Endodermal cell (in vitro differentiated cells): ENCODE measurements at regions not wholly inside any gene's neighbourhood (a gene's known extent, or its start where the extent isn't known, plus 50 kb on each side); places are given as distances from the start of the nearest gene placed in this dataset.

ENCODE experiments used
- DNase-seq: peaks from one replicate; pipeline ENCODE4 v3.0.0-alpha.2; 2017
- H3K27ac ChIP-seq: 2 replicates; pipeline ENCODE4 v1.5.1; 2013; ENCODE audit warnings: mild to moderate bottlenecking, low read depth, low read length, moderate library complexity
- H3K27me3 ChIP-seq: 2 replicates; pipeline ENCODE4 v1.6.1; 2013; ENCODE audit warnings: mild to moderate bottlenecking, low read length, moderate library complexity; ENCODE audit not compliant: insufficient read depth, control insufficient read depth, poor library complexity, severe bottlenecking
- H3K36me3 ChIP-seq: 2 replicates; pipeline ENCODE4 v1.7.0; 2013; ENCODE audit warnings: mild to moderate bottlenecking, low read length, moderate library complexity; ENCODE audit not compliant: control insufficient read depth, insufficient read depth
- H3K4me1 ChIP-seq: one replicate; pipeline ENCODE4 v1.7.0; 2013; ENCODE audit warnings: low read length; ENCODE audit not compliant: control insufficient read depth, insufficient read depth
- H3K4me3 ChIP-seq: 2 replicates; pipeline ENCODE4 v1.5.1; 2013; ENCODE audit warnings: mild to moderate bottlenecking, low read length, moderate library complexity
- H3K9ac ChIP-seq: 2 replicates; pipeline ENCODE4 v1.6.1; 2013; ENCODE audit warnings: mild to moderate bottlenecking, low read length, moderate library complexity; ENCODE audit not compliant: poor library complexity, severe bottlenecking; ENCODE audit errors: extremely low read depth
- H3K9me3 ChIP-seq: 2 replicates; pipeline ENCODE4 v1.6.1; 2013; ENCODE audit warnings: mild to moderate bottlenecking, low read length, moderate library complexity; ENCODE audit not compliant: control insufficient read depth
- H3K27ac Mint-ChIP-seq: 2 replicates; pipeline ENCODE4 v1.8.0; 2020; ENCODE audit warnings: mixed read lengths
- H3K27me3 Mint-ChIP-seq: 2 replicates; pipeline ENCODE4 v1.8.0; 2021; ENCODE audit warnings: mild to moderate bottlenecking, mixed read lengths; ENCODE audit not compliant: insufficient read depth
- H3K36me3 Mint-ChIP-seq: 2 replicates; pipeline ENCODE4 v1.8.0; 2020; ENCODE audit warnings: low read depth, mixed read lengths
- H3K4me1 Mint-ChIP-seq: 2 replicates; pipeline ENCODE4 v1.8.0; 2020; ENCODE audit warnings: mixed read lengths
- H3K4me3 Mint-ChIP-seq: 2 replicates; pipeline ENCODE4 v1.8.0; 2020; ENCODE audit warnings: mild to moderate bottlenecking, moderate library complexity, mixed read lengths
- H3K9me3 Mint-ChIP-seq: 2 replicates; pipeline ENCODE4 v1.8.0; 2020; ENCODE audit warnings: mild to moderate bottlenecking, mixed read lengths
- WGBS, 2 experiments: methylation state at CpG; one replicate each; pipeline versions ENCODE4 v1.1.5 to v1.1.7; 2013; ENCODE audit warnings: missing lambda C conversion rate in 2 of 2, mixed read lengths in 1 of 2; ENCODE audit not compliant: insufficient coverage in 1 of 2, insufficient read length in 1 of 2; 5-methylcytosine and 5-hydroxymethylcytosine counted together
- TF ChIP-seq, protein P1 (sequence below): fragments of 200-600 bp; sonication (generic); conservative IDR thresholded peaks from 2 replicates; pipeline ENCODE4 v1.5.0; 2021; ENCODE audit warnings: antibody characterized with exemption, mild to moderate bottlenecking

DNA sequence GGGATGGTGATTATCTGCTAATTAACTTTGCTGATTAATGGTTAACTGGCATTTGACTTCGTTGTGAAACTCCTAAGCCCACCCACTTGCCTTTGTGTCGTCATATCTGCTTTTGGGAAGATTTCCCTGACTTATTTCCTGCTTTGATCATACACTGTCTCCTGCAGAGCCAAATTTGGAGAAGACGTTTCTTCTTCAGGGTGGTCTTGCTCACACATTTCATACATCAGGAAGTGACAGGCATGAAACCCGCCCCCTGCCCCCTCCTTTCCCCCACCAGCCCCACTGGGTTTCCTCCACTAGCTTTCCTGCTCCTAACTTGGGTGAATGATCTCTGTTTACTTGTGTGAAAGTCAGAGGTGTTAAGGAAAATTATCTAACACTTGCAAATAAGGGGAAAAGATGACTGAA lies 300.1 kb downstream of the TSN start:
- peaks cover 23% of the 10 kb centered on the region for H3K9me3 Mint-ChIP-seq
- H3K27ac ChIP-seq: peak overlapping the region; percentile 13
- no peaks in the 10 kb centered on the region for H3K27me3 ChIP-seq
- H3K27me3 Mint-ChIP-seq: no peaks in the 10 kb centered on the region
- no peaks in the 10 kb centered on the region for H3K36me3 ChIP-seq
- DNase-seq: peak; percentile 56
- no peak overlapping the region for H3K9ac ChIP-seq
- H3K4me1 ChIP-seq: peaks cover 5% of the 10 kb centered on the region
- H3K27ac Mint-ChIP-seq: peak overlapping the region; percentile 90
- H3K4me3 ChIP-seq: peak overlapping the region; percentile 64
- H3K4me1 Mint-ChIP-seq: peaks cover 30% of the 10 kb centered on the region
- H3K4me3 Mint-ChIP-seq: peak overlapping the region; percentile 33
- WGBS, 2 experiments: 8 to 9% methylated on average over 2 to 3 of the region's 4 CpGs
- peaks cover 2% of the 10 kb centered on the region for H3K36me3 Mint-ChIP-seq
- TF ChIP-seq, protein P1, sequence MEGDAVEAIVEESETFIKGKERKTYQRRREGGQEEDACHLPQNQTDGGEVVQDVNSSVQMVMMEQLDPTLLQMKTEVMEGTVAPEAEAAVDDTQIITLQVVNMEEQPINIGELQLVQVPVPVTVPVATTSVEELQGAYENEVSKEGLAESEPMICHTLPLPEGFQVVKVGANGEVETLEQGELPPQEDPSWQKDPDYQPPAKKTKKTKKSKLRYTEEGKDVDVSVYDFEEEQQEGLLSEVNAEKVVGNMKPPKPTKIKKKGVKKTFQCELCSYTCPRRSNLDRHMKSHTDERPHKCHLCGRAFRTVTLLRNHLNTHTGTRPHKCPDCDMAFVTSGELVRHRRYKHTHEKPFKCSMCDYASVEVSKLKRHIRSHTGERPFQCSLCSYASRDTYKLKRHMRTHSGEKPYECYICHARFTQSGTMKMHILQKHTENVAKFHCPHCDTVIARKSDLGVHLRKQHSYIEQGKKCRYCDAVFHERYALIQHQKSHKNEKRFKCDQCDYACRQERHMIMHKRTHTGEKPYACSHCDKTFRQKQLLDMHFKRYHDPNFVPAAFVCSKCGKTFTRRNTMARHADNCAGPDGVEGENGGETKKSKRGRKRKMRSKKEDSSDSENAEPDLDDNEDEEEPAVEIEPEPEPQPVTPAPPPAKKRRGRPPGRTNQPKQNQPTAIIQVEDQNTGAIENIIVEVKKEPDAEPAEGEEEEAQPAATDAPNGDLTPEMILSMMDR: no peak
- H3K9me3 ChIP-seq: peaks cover 9% of the 10 kb centered on the region

DNA sequence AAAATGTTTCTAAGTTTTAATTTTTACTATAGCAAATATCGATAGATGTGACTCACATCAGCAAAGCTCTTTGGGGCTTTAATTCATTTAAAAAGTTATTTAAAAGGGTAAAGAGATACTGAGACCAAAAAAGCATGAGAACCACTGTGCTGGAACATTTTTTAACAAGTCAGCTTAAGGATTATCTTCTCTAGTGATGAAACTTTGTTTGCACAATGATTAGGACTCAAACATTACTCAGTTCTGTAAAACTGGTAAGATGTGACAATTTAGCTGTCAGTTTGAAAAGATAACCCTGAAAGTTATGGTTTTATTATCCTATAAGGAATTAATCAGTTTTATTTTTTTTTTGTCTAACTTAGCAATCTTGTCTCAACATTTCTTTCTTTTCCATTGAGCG lies 301.4 kb downstream of the TSN start:
- H3K9me3 Mint-ChIP-seq: peaks cover 21% of the 10 kb centered on the region
- TF ChIP-seq, protein P1: no peak
- no peaks in the 10 kb centered on the region for H3K36me3 ChIP-seq
- H3K9ac ChIP-seq: no peak overlapping the region
- H3K4me1 Mint-ChIP-seq: peaks cover 39% of the 10 kb centered on the region
- no peak for DNase-seq
- H3K27me3 ChIP-seq: no peaks in the 10 kb centered on the region
- H3K4me3 ChIP-seq: no peak overlapping the region
- no peak overlapping the region for H3K27ac Mint-ChIP-seq
- H3K36me3 Mint-ChIP-seq: peaks cover 2% of the 10 kb centered on the region
- peaks cover 9% of the 10 kb centered on the region for H3K9me3 ChIP-seq
- H3K27ac ChIP-seq: no peak overlapping the region
- no peaks in the 10 kb centered on the region for H3K27me3 Mint-ChIP-seq
- 87 to 100% methylated on average over 1 to 2 of the region's 2 CpGs for WGBS, 2 experiments
- peaks cover 5% of the 10 kb centered on the region for H3K4me1 ChIP-seq
- H3K4me3 Mint-ChIP-seq: no peak overlapping the region

DNA sequence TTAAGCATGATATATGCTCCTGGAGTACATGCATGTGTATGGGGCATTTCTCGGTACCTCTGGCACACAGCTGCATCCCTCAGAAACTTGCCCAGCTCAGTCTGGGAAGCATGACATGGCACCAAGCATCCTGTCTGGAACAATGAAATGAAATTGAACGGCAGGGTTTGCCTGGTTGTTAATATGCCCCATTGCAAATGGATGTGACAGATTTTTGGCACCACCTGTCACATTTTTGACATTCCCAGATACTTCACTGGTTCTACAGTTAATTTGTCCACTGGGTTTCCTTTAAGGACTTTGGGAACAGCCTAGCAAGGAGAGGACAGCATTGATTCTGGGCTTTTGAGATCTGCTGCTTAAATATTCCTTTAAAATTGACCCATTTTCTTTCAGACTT lies 305.8 kb downstream of the TSN start:
- no peak overlapping the region for H3K27ac Mint-ChIP-seq
- H3K9ac ChIP-seq: no peak overlapping the region
- no peaks in the 10 kb centered on the region for H3K9me3 Mint-ChIP-seq
- TF ChIP-seq, protein P1: no peak
- H3K36me3 ChIP-seq: no peaks in the 10 kb centered on the region
- no peaks in the 10 kb centered on the region for H3K36me3 Mint-ChIP-seq
- H3K4me3 ChIP-seq: no peak overlapping the region
- no peaks in the 10 kb centered on the region for H3K27me3 ChIP-seq
- peaks cover 3% of the 10 kb centered on the region for H3K4me1 ChIP-seq
- H3K4me3 Mint-ChIP-seq: no peak overlapping the region
- no peak overlapping the region for H3K27ac ChIP-seq
- DNase-seq: peak; percentile 26
- 92 to 94% methylated on average over 2 of the region's 2 CpGs for WGBS, 2 experiments
- H3K4me1 Mint-ChIP-seq: peaks cover 30% of the 10 kb centered on the region
- H3K27me3 Mint-ChIP-seq: no peaks in the 10 kb centered on the region
- no peaks in the 10 kb centered on the region for H3K9me3 ChIP-seq
